HG02642 (cell line): ENCODE measurements at regions not wholly inside any gene's neighbourhood (a gene's known extent, or its start where the extent isn't known, plus 50 kb on each side); places are given as distances from the start of the nearest gene placed in this dataset.
"Not testable (repeated sequence)": the region's sequence is repeated elsewhere in the genome, so short reads cannot be mapped to it uniquely, and the experiment has no call there.

Source experiments
- ATAC-seq: cut with Tn5 transposase; IDR thresholded peaks from one replicate; pipeline ENCODE4 v1.9.1; 2021; ENCODE audit warnings: mild to moderate bottlenecking; ENCODE audit not compliant: unreplicated experiment, poor library complexity

- ATAC-seq: not testable (repeated sequence)
These were observed 286.3 kb downstream of the CDY2B start for GRCh38 chrY:17593748-17594147.

GRCh38 chrY:17579956-17580519, 300.0 kb downstream of the CDY2B start:
- ATAC-seq: not testable (repeated sequence)

- ATAC-seq: peak; percentile 72
These were observed 300.7 kb downstream of the CDY2B start for GRCh38 chrY:17579131-17579955.

- ATAC-seq: not testable (repeated sequence)
These were observed 316.9 kb downstream of the CDY2B start for GRCh38 chrY:17563114-17563513.
